Liver (tissue), 3 donors: ENCODE measurements at regions not wholly inside any gene's neighbourhood (a gene's known extent, or its start where the extent isn't known, plus 50 kb on each side); places are given as distances from the start of the nearest gene placed in this dataset.

ENCODE experiments used
- CTCF ChIP-seq: fragments of 150-350 bp; IDR thresholded peaks from 2 replicates; pipeline ENCODE4 v1.5.1; 2017; ENCODE audit warnings: improper control_type of control experiment, low read depth, low read length; ENCODE audit not compliant: missing input control
- FOXA1 ChIP-seq: IDR thresholded peaks from 2 replicates; pipeline ENCODE4 v1.6.1; 2016; ENCODE audit warnings: antibody characterized with exemption
- HNF4A ChIP-seq, 2 donors: conservative IDR thresholded peaks; 2 replicates each; pipeline ENCODE4 v1.6.1; 2016; ENCODE audit warnings: antibody characterized with exemption in 2 of 2, mild to moderate bottlenecking in 2 of 2
- JUND ChIP-seq, 2 donors: IDR thresholded peaks; 2 replicates each; pipeline ENCODE4 v1.6.1; 2016; ENCODE audit warnings: antibody characterized with exemption in 2 of 2
- REST ChIP-seq: IDR thresholded peaks from 2 replicates; pipeline ENCODE4 v1.6.1; 2016; ENCODE audit warnings: antibody characterized with exemption, mild to moderate bottlenecking
- SP1 ChIP-seq: IDR thresholded peaks from 2 replicates; pipeline ENCODE4 v1.6.1; 2018; ENCODE audit warnings: antibody characterized with exemption, mild to moderate bottlenecking
- TAF1 ChIP-seq: conservative IDR thresholded peaks from 2 replicates; pipeline ENCODE4 v1.6.1; 2016; ENCODE audit warnings: antibody characterized with exemption, mild to moderate bottlenecking
- TF ChIP-seq, protein P1 (sequence below): IDR thresholded peaks from 2 replicates; pipeline ENCODE4 v1.6.1; 2016; ENCODE audit warnings: antibody characterized with exemption
- donor health status: healthy.
- donor health status: healthy.

DNA sequence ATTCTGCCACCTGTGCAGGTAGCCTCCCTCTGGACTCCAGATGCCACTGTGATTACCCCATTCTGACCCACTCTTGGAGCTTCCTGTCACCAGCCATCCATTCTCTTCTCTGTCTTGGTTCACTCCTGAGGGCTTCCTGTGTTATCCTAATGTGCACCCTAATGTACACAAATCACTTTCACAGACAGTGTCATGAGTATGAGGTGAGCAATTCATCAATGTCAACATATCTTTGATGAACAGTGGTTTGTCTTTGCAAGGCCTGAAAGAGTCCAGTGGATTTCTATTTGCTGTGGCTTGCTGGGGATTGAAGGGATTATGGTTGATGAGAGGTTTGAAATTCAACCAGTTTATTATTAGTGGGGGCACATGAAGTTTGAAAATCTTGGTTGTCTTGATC is 63.8 kb upstream of the EEF1E1 start:
- TF ChIP-seq FOXA1 (no peak), JUND (IDR thresholded peaks at IDR 0.05) (no peak), CTCF (no peak), TAF1 (no peak), REST (no peak), SP1 (no peak), HNF4A (conservative IDR thresholded peaks at IDR 0.05) (no peak)
- TF ChIP-seq, protein P1, sequence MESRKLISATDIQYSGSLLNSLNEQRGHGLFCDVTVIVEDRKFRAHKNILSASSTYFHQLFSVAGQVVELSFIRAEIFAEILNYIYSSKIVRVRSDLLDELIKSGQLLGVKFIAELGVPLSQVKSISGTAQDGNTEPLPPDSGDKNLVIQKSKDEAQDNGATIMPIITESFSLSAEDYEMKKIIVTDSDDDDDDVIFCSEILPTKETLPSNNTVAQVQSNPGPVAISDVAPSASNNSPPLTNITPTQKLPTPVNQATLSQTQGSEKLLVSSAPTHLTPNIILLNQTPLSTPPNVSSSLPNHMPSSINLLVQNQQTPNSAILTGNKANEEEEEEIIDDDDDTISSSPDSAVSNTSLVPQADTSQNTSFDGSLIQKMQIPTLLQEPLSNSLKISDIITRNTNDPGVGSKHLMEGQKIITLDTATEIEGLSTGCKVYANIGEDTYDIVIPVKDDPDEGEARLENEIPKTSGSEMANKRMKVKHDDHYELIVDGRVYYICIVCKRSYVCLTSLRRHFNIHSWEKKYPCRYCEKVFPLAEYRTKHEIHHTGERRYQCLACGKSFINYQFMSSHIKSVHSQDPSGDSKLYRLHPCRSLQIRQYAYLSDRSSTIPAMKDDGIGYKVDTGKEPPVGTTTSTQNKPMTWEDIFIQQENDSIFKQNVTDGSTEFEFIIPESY, result no peak
